Prostate gland (tissue), 2 donors: ENCODE measurements at regions not wholly inside any gene's neighbourhood (a gene's known extent, or its start where the extent isn't known, plus 50 kb on each side); places are given as distances from the start of the nearest gene placed in this dataset.
"Not testable (repeated sequence)": the region's sequence is repeated elsewhere in the genome, so short reads cannot be mapped to it uniquely, and the experiment has no call there.

Experiments used
- DNase-seq: peaks from one replicate; pipeline ENCODE4 v3.0.0-alpha.2; 2019; ENCODE audit warnings: low spot score
- H3K27ac ChIP-seq, 2 donors: fragments of 200-600 bp; sonication (generic); 2 replicates each; pipeline ENCODE4 v1.5.1; 2017 to 2019
- H3K27me3 ChIP-seq: fragments of 200-600 bp; sonication (generic); replicated peaks from 2 replicates; pipeline ENCODE4 v1.5.1; 2019; ENCODE audit not compliant: insufficient read depth
- H3K36me3 ChIP-seq, 2 donors: fragments of 200-600 bp; sonication (generic); 1 replicate in 1 of 2; 2 replicates in 1 of 2; pipeline versions ENCODE4 v1.5.1 to v1.8.1; 2017 to 2019
- H3K4me1 ChIP-seq: fragments of 200-600 bp; sonication (generic); replicated peaks from 2 replicates; pipeline ENCODE4 v1.5.1; 2019
- H3K4me3 ChIP-seq, 2 donors: fragments of 200-600 bp; sonication (generic); 2 replicates each; pipeline ENCODE4 v1.5.1; 2017 to 2019
- H3K9me3 ChIP-seq: fragments of 200-600 bp; sonication (generic); 2 replicates; pipeline ENCODE4 v1.5.1; 2017
- POLR2A ChIP-seq: fragments of 450-650 bp; IDR thresholded peaks from one replicate; pipeline ENCODE4 v1.6.1; 2016; ENCODE audit warnings: antibody characterized with exemption, mild to moderate bottlenecking
- POLR2AphosphoS5 ChIP-seq: sonication (generic); formaldehyde crosslinking; IDR thresholded peaks from one replicate; pipeline ENCODE4 v1.6.1; 2017; ENCODE audit warnings: antibody characterized with exemption
- WGBS: methylation state at CpG from one replicate; pipeline ENCODE4 v1.1.5; 2018; 5-methylcytosine and 5-hydroxymethylcytosine counted together
- intact Hi-C: fragments of 100-400 bp; cut with DNase I; formaldehyde crosslinking; loops from one replicate; pipeline ENCODE4 v1.14.2; 2022
- TF ChIP-seq, protein P1 (sequence below), 4 experiments: fragments of 200-600 bp in 2 of 4; fragments of 450-650 bp in 2 of 4; sonication (generic) in 2 of 4; IDR thresholded peaks; 1 replicate in 3 of 4; 2 replicates in 1 of 4; pipeline ENCODE4 v1.5.1; 2016 to 2019; ENCODE audit warnings: antibody characterized with exemption in 4 of 4, mild to moderate bottlenecking in 2 of 4, moderate library complexity in 2 of 4

DNA sequence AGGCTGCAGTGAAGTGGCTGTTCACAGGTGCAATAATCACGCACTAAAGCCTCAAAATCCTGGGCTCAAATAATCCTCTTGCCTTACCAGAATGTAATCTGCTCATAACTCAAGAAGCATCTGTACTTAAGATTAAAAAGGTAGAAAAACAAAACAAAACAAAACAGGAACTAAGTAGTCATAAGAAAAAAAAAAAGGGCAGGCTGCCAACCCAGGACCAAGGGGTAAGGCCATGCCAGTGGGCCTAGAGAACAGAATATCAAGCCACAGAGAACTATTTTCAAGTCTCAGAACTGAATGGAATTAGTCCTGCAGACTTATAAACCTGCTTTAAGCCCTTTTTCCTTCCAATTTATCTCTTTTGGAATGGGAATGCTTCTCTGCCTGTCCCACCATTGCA, 64.8 kb upstream of the TBC1D3K start:
- no peak for DNase-seq
- Histone ChIP-seq H3K27me3 (no peaks in the 10 kb centered on the region), H3K4me1 (no peaks in the 10 kb centered on the region), H3K4me3 (no peak overlapping the region), H3K27ac (no peak overlapping the region), H3K9me3 (no peaks in the 10 kb centered on the region), H3K36me3 (no peaks in the 10 kb centered on the region)
- intact Hi-C loops: no loop called here
- TF ChIP-seq, protein P1, sequence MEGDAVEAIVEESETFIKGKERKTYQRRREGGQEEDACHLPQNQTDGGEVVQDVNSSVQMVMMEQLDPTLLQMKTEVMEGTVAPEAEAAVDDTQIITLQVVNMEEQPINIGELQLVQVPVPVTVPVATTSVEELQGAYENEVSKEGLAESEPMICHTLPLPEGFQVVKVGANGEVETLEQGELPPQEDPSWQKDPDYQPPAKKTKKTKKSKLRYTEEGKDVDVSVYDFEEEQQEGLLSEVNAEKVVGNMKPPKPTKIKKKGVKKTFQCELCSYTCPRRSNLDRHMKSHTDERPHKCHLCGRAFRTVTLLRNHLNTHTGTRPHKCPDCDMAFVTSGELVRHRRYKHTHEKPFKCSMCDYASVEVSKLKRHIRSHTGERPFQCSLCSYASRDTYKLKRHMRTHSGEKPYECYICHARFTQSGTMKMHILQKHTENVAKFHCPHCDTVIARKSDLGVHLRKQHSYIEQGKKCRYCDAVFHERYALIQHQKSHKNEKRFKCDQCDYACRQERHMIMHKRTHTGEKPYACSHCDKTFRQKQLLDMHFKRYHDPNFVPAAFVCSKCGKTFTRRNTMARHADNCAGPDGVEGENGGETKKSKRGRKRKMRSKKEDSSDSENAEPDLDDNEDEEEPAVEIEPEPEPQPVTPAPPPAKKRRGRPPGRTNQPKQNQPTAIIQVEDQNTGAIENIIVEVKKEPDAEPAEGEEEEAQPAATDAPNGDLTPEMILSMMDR (IDR thresholded peaks at IDR 0.05): no peak
- TF ChIP-seq POLR2A (no peak), POLR2AphosphoS5 (no peak)
- 94% methylated on average over 1 of the region's 1 CpG for WGBS

DNA sequence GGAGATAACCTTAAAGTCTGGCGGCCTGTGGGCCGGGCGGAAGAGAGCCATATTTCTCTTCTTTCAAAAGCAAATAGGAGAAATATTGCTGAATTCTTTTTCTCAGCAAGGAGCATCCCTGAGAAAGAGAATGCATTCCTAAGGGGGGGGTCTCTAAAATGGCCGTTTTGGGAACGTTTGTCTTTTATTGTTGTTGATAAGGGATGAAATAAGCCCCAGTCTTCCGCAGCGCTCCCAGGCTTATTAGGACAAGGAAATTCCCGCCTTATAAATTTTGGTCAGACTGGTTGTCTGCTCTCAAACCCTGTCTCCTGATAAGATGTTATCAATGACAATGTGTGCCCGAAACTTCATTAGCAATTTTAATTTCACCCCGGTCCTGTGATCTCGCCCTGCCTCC, 65.8 kb upstream of the TBC1D3K start:
- H3K4me1 ChIP-seq, H3K9me3 ChIP-seq, H3K36me3 ChIP-seq, H3K27ac ChIP-seq, DNase-seq, H3K27me3 ChIP-seq, H3K4me3 ChIP-seq, intact Hi-C loops: not testable (repeated sequence)
- WGBS: 91% methylated on average over 11 of the region's 11 CpGs

DNA sequence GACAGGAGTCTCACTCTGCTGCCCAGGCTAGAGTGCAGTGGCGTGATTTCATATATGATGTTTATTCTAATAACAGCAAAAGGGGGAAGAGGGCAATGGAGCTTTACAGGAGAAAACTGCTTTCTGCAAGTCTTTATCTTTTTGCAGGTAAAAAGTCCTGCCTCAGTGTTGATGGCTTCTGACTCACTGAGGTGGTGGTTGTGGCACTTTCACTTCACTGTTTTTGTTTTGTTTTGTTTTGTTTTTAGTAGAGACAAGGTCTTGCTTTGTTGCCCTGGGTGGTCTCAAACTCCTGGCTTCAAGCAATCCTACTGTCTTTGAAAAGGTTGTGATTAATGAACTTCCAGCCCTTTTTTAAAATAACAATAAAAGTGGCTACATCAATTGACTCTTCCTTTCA, 68.0 kb upstream of the TBC1D3K start:
- Histone ChIP-seq H3K27me3 (no peaks in the 10 kb centered on the region), H3K36me3 (no peaks in the 10 kb centered on the region), H3K27ac (no peak overlapping the region), H3K4me3 (no peak overlapping the region), H3K9me3 (no peaks in the 10 kb centered on the region), H3K4me1 (no peaks in the 10 kb centered on the region)
- DNase-seq: no peak
- WGBS: 100% methylated on average over 1 of the region's 1 CpG
- TF ChIP-seq, protein P1 (IDR thresholded peaks at IDR 0.05): no peak
- TF ChIP-seq POLR2AphosphoS5: no peak
- no peak for TF ChIP-seq POLR2A
- intact Hi-C loops: no loop called here

DNA sequence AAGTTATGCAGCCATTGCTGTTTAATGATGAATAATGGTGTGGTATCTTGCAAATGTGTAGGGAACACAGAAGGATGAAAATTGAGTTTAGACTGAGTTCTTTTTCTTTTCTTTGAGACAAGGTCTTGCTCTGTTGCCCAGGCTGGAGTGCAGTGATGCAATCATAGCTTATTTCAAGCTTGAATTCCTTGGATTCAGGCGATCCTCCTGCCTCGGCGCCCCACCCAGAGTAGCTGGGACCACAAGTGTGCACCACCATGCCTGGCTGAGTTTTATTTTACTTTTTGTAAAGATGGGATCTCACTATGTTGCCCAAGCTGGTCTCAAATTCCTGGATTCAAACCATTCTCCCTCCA, 74.6 kb upstream of the TBC1D3K start:
- Histone ChIP-seq H3K27ac (no peak overlapping the region), H3K4me3 (no peak overlapping the region), H3K9me3 (no peaks in the 10 kb centered on the region), H3K27me3 (no peaks in the 10 kb centered on the region), H3K4me1 (no peaks in the 10 kb centered on the region), H3K36me3 (no peaks in the 10 kb centered on the region)
- no peak for DNase-seq
- 88% methylated on average over 3 of the region's 3 CpGs for WGBS
- no peak for TF ChIP-seq POLR2AphosphoS5
- TF ChIP-seq, protein P1 (IDR thresholded peaks at IDR 0.05): no peak
- TF ChIP-seq POLR2A: no peak
- intact Hi-C loops: no loop called here

DNA sequence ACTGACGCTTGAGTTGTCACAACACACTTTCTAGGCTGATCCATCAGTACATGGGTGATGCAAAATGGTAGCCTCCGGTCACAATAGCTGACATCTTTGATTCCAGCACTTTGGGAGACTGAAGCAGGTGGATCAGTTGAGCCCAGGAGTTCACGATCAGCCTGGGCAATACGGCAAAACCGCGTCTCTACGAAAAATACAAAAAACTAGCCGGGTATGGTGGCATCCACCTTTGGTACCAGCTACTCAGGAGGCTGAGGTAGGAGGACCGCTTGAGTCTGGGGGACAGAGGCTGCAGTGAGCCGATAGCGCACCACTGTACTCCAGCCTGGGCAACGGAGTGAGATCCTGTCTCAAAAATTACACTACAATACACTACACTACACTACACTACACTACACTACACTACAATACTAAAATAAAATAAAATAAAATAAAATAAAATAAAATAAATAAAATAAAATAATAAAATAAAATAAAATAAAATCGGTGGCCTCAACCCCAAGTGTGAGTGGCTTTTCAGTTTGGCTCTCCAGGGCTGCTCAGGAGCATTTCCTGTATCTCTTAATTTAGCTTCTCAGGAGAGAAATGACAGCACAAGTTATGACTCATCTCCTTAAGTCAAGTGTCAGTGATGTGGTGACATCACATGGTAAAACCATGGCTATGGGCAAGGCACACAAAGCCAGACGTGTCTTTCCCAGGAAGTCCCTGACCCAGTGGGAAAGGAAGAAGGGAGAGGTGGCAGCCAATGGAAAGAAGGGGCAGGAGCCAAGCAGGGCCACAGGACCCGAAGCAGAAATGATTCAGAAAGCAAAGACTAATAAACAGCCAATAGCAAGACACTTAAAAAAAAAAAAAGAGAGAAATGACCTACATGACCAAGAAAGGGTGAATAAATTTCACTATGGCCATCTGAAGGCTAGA, 75.3 kb upstream of the TBC1D3K start:
- TF ChIP-seq POLR2AphosphoS5 (no peak), POLR2A (no peak)
- TF ChIP-seq, protein P1 (IDR thresholded peaks at IDR 0.05): no peak
- H3K27ac ChIP-seq: no peak overlapping the region
- no peaks in the 10 kb centered on the region for H3K36me3 ChIP-seq
- H3K4me1 ChIP-seq: no peaks in the 10 kb centered on the region
- intact Hi-C loops: no loop called here
- no peaks in the 10 kb centered on the region for H3K27me3 ChIP-seq
- H3K9me3 ChIP-seq: no peaks in the 10 kb centered on the region
- no peak overlapping the region for H3K4me3 ChIP-seq
- WGBS: 84% methylated on average over 15 of the region's 15 CpGs
- no peak for DNase-seq
